Left kidney (tissue), 1 donor: ENCODE measurements at regions not wholly inside any gene's neighbourhood (a gene's known extent, or its start where the extent isn't known, plus 50 kb on each side); places are given as distances from the start of the nearest gene placed in this dataset.
A peak's percentile ranks its signal among the peaks of the same experiment; 100 is the strongest.

ENCODE experiments used
- DNase-seq: peaks from one replicate; pipeline ENCODE4 v3.0.0-alpha.2; 2013

GRCh38 chrX:39810901-39811300 is 286.9 kb downstream of the BCOR start:
- no peak for DNase-seq

- DNase-seq = no peak
Observed at GRCh38 chrX:39811376-39811775, 286.4 kb downstream of the BCOR start.

GRCh38 chrX:39813631-39814277 is 284.0 kb downstream of the BCOR start:
- DNase-seq = no peak

- no peak for DNase-seq
Observed at GRCh38 chrX:39814391-39814790, 283.4 kb downstream of the BCOR start.

GRCh38 chrX:39815631-39816030 is 282.1 kb downstream of the BCOR start:
- DNase-seq = no peak

GRCh38 chrX:39816871-39817731 is 280.7 kb downstream of the BCOR start:
- no peak for DNase-seq

- no peak for DNase-seq
Observed at GRCh38 chrX:39817754-39818470, 279.8 kb downstream of the BCOR start.

- no peak for DNase-seq
Observed at GRCh38 chrX:39818750-39819149, 279.0 kb downstream of the BCOR start.

- peak; percentile 43 for DNase-seq
Observed at GRCh38 chrX:39819921-39820849, 277.6 kb downstream of the BCOR start.

GRCh38 chrX:39820938-39821708 is 276.6 kb downstream of the BCOR start:
- peak; percentile 42 for DNase-seq

GRCh38 chrX:39821709-39822095 is 276.1 kb downstream of the BCOR start:
- no peak for DNase-seq

- DNase-seq = no peak
Observed at GRCh38 chrX:39822133-39822748, 275.5 kb downstream of the BCOR start.

- no peak for DNase-seq
Observed at GRCh38 chrX:39823424-39823823, 274.3 kb downstream of the BCOR start.

GRCh38 chrX:39823854-39824253 is 273.9 kb downstream of the BCOR start:
- no peak for DNase-seq

GRCh38 chrX:39826813-39827543 is 270.8 kb downstream of the BCOR start:
- no peak for DNase-seq

- no peak for DNase-seq
Observed at GRCh38 chrX:39827951-39828350, 269.8 kb downstream of the BCOR start.

GRCh38 chrX:39828971-39829370 is 268.8 kb downstream of the BCOR start:
- DNase-seq = no peak

GRCh38 chrX:39829965-39830364 is 267.8 kb downstream of the BCOR start:
- no peak for DNase-seq

- no peak for DNase-seq
Observed at GRCh38 chrX:39830414-39830813, 267.3 kb downstream of the BCOR start.

- no peak for DNase-seq
Observed at GRCh38 chrX:39832211-39832610, 265.5 kb downstream of the BCOR start.
